GM23248 (cell line): ENCODE measurements at regions not wholly inside any gene's neighbourhood (a gene's known extent, or its start where the extent isn't known, plus 50 kb on each side); places are given as distances from the start of the nearest gene placed in this dataset.
"Not testable (repeated sequence)": the region's sequence is repeated elsewhere in the genome, so short reads cannot be mapped to it uniquely, and the experiment has no call there.

Source experiments
- EZH2 ChIP-seq: fragments of 200-600 bp; sonication (generic); IDR thresholded peaks from 2 replicates; pipeline ENCODE4 v1.6.1; 2018; ENCODE audit warnings: antibody characterized with exemption, mild to moderate bottlenecking; ENCODE audit not compliant: insufficient read depth, poor library complexity, severe bottlenecking
- EZH2phosphoT487 ChIP-seq: fragments of 200-600 bp; sonication (generic); IDR thresholded peaks from 2 replicates; pipeline ENCODE4 v1.6.1; 2018; ENCODE audit warnings: antibody characterized with exemption, moderate library complexity, mild to moderate bottlenecking, low read depth; ENCODE audit not compliant: insufficient read depth

DNA sequence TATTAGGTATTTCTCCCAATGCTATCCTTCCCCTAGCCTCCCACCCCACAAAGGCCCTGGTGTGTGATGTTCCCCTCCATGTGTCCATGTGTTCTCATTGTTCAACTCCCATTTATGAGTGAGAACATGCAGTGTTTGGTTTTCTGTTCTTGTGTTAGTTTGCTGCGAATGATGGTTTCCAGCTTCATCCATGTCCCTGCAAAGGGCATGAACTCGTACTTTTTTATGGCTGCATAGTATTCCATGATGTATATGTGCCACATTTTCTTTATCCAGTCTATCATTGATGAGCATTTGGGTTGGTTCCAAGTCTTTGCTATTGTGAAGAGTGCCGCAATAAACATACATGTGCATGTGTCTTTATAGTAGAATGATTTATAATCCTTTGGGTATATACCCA is 309.9 kb downstream of the PHF14 start:
- TF ChIP-seq EZH2, EZH2phosphoT487: not testable (repeated sequence)
